ENCODE measurements at regions not wholly inside any gene's neighbourhood (a gene's known extent, or its start where the extent isn't known, plus 50 kb on each side); places are given as distances from the start of the nearest gene placed in this dataset.

- Histone ChIP-seq H3K27ac (ENCODE audit: extremely low read depth, low read depth, low read length) (no peak overlapping the region), H3K9me1 (ENCODE audit: control insufficient read depth, insufficient read depth, low read length) (no peaks in the 10 kb centered on the region), H4K20me1 (replicated peaks; ENCODE audit: control insufficient read depth, insufficient read depth, low read length) (no peaks in the 10 kb centered on the region), H3K27me3 (ENCODE audit: control insufficient read depth in 2 of 2, insufficient read depth in 2 of 2, low read length in 2 of 2) (no peaks in the 10 kb centered on the region), H2AFZ (ENCODE audit: low read depth, low read length) (no peak overlapping the region), H3K9ac (ENCODE audit: insufficient read depth in 1 of 2, low read depth in 2 of 2, low read length in 2 of 2) (no peak overlapping the region), H3K4me3 (no peak overlapping the region), H3K4me2 (ENCODE audit: insufficient read depth, low read length) (no peak overlapping the region), H3K79me2 (ENCODE audit: control insufficient read depth, insufficient read depth, low read length) (no peaks in the 10 kb centered on the region), H3K4me1 (replicated peaks in 1 of 2; ENCODE audit: control insufficient read depth in 2 of 2, insufficient read depth in 2 of 2, low read length in 2 of 2) (no peaks in the 10 kb centered on the region), H3K36me3 (ENCODE audit: control insufficient read depth, insufficient read depth, low read length) (no peaks in the 10 kb centered on the region), H3K9me3 (replicated peaks; ENCODE audit: control insufficient read depth, insufficient read depth, low read depth, low read length) (no peaks in the 10 kb centered on the region)
- ChIA-PET CTCF (ENCODE audit: low intra/inter-chr PET ratio) (interaction anchor here (1.2 kb wide), 1 partner anchor 191 kb away, joined by 3 read pairs; no protein-coding TSS in a partner anchor), POLR2A (no interaction called here)
- TF ChIP-seq TFAP4 (CRISPR knock-in tag; IDR thresholded peaks at IDR 0.05; ENCODE audit: borderline replicate concordance) (no peak), CTCF (IDR thresholded peaks at IDR 0.05 in 2 of 3, conservative IDR thresholded peaks at IDR 0.05 in 1 of 3; ENCODE audit: insufficient read depth in 2 of 3, low read depth in 1 of 3, low read length in 3 of 3) (peak; percentile 21 to 44 (median 44); a peak in 4 of 6 replicates), RAD21 (CRISPR knock-in tag; conservative IDR thresholded peaks at IDR 0.05 in 1 of 2, IDR thresholded peaks at IDR 0.05 in 1 of 2) (peak in 1 of 2 experiments; percentile 74; a peak in 3 of 4 replicates), REST (IDR thresholded peaks at IDR 0.05; ENCODE audit: borderline replicate concordance) (peak; percentile 28; the same call in 1 of the 2 replicates), REST (CRISPR knock-in tag; IDR thresholded peaks at IDR 0.05; ENCODE audit: low read depth) (no peak)
- peak in 2 of 4 experiments; percentile 6 to 23 for DNase-seq (ENCODE audit: extremely low read depth in 1 of 4, low spot score in 3 of 4)
- ATAC-seq: 0 out of 3 replicates have a peak, but pooled peaks have one; percentile 40
- 24% methylated on average over 3 of the region's 3 CpGs for WGBS (ENCODE audit: insufficient coverage, low coverage, missing lambda C conversion rate)
- intact Hi-C loops (cut with micrococcal nuclease) (loop anchor here (5.0 kb wide), 2 partner anchors 336 to 391 kb away; no protein-coding TSS in a partner anchor), in situ Hi-C loops (cut with MboI) (loop anchor here (10.0 kb wide), 1 partner anchor 334 kb away; no protein-coding TSS in a partner anchor)
- FAIRE-seq: no peak
- BruUV-seq (replicated peaks): no TSS peak
Observed at GRCh38 chr2:196468394-196468793, 171.1 kb upstream of the CCDC150 start.
